ENCODE measurements at regions not wholly inside any gene's neighbourhood (a gene's known extent, or its start where the extent isn't known, plus 50 kb on each side); places are given as distances from the start of the nearest gene placed in this dataset.

DNA sequence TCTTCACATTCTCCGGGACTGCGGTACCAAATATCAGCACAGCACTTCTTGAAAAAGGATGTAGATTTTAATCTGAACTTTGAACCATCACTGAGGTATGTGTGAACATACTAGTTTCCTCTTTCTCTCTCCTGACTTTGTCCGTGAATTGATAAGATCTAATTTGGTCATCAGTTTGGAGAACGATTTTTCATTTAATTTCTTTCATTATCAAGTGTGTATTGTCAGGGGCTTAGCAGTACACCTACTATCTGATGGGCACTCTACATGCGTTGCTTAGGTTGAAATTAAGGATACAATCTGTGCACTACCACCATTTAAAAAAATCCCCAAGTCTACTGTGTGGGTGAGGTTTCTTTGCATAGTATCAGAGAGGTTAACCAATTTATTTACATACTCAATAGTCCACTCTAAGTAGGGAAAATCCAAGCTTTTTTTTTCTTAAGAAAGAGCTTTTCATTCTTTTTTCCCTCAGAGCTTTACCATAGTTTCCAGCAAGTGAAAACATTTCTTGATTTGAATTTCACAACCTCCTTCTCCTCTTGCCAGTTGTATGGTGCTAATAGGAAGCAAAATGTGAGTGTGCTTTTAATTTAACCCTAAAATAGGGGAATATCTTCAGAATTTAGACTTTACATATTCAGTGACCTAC lies 105.4 kb upstream of the ESR1 start:
- WGBS, 2 donors: 61 to 70% methylated on average over 5 of the region's 5 CpGs
- no peaks in the 10 kb centered on the region for H3K27me3 ChIP-seq
- no peaks in the 10 kb centered on the region for H3K36me3 ChIP-seq
- no peak for DNase-seq
- no peak overlapping the region for H3K4me3 ChIP-seq
- no peak for TF ChIP-seq POLR2A (IDR thresholded peaks at IDR 0.05)
- TF ChIP-seq, protein P1, sequence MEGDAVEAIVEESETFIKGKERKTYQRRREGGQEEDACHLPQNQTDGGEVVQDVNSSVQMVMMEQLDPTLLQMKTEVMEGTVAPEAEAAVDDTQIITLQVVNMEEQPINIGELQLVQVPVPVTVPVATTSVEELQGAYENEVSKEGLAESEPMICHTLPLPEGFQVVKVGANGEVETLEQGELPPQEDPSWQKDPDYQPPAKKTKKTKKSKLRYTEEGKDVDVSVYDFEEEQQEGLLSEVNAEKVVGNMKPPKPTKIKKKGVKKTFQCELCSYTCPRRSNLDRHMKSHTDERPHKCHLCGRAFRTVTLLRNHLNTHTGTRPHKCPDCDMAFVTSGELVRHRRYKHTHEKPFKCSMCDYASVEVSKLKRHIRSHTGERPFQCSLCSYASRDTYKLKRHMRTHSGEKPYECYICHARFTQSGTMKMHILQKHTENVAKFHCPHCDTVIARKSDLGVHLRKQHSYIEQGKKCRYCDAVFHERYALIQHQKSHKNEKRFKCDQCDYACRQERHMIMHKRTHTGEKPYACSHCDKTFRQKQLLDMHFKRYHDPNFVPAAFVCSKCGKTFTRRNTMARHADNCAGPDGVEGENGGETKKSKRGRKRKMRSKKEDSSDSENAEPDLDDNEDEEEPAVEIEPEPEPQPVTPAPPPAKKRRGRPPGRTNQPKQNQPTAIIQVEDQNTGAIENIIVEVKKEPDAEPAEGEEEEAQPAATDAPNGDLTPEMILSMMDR (IDR thresholded peaks at IDR 0.05): no peak
- H3K4me1 ChIP-seq: peaks cover 0 to 37% (median 0%) of the 10 kb centered on the region in 3 donors
- intact Hi-C loops (cut with DNase I): no loop called here
- no peaks in the 10 kb centered on the region for H3K9me3 ChIP-seq
- H3K27ac ChIP-seq: peak overlapping the region in 1 of 4 donors; percentile 58

DNA sequence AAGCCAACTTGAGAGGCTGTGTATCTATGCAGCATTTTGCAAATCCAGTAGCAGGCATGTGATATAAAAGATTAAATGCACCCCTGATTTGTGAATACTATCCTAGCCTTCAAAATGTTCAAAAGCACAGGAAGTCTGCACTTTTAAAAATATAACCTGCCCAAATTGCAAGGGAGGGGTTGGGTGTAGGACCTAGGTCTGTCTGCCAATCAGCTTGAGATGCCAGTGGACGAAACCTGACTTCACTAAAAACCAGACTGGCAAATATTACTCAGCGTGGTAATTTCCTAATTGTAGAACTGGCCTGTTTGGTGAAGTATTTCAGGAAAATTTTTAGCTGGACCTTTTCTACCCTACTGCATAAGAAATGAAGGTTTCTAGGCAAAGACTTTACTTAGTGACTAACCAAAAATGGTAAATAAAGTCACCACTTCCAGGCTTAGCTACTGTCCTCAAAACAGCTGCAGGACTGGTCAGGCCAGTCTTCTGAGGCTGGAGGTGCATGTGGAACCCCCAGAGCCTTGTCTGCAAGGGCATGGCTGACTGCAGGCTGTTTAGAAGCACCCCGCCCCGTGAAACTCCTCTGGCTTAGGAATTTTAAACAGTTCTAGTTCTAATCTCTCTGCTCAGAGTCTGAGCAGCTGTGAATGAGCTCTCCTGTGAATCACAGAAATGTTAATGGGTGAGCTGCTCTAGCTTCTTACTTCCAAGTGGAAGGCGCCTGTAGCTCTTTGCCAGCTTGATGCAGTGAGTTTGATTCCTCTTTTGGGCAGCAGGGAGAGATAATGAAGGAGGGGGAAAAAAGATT lies 104.4 kb upstream of the ESR1 start:
- no peak overlapping the region for H3K4me3 ChIP-seq
- no peak for DNase-seq
- no peak for TF ChIP-seq POLR2A (IDR thresholded peaks at IDR 0.05)
- TF ChIP-seq, protein P1 (IDR thresholded peaks at IDR 0.05): no peak
- intact Hi-C loops (cut with DNase I): no loop called here
- 37 to 42% methylated on average over 3 to 5 of the region's 5 CpGs for WGBS, 2 donors
- H3K36me3 ChIP-seq: no peaks in the 10 kb centered on the region
- H3K4me1 ChIP-seq: peaks cover 0 to 37% (median 0%) of the 10 kb centered on the region in 3 donors
- no peaks in the 10 kb centered on the region for H3K9me3 ChIP-seq
- H3K27ac ChIP-seq: peak overlapping the region; percentile 2 to 58 (median 10)
- H3K27me3 ChIP-seq: no peaks in the 10 kb centered on the region

DNA sequence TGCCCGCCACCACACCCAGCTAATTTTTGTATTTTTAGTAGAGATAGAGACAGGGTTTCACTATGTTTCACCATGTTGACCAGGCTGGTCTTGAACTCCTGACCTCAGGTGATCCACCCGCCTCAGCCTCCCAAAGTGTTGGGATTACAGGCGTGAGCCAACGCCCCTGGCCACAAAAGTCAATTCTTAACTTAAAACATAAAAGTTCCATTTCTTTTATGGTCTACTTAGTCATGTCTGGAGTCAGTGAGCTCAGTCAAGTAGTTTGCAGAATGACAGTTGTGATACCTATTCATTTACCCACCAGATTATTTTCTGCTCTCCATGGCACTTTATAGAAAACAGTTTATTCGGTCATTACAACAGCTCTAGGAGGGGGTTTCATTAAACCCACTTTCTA lies 103.1 kb upstream of the ESR1 start:
- Histone ChIP-seq H3K4me1 (peaks cover 0 to 37% (median 0%) of the 10 kb centered on the region in 3 donors), H3K27ac (peak overlapping the region in 1 of 4 donors; percentile 58), H3K9me3 (no peaks in the 10 kb centered on the region), H3K36me3 (no peaks in the 10 kb centered on the region), H3K4me3 (no peak overlapping the region), H3K27me3 (no peaks in the 10 kb centered on the region)
- intact Hi-C loops (cut with DNase I): no loop called here
- 76 to 96% methylated on average over 3 to 5 of the region's 5 CpGs for WGBS, 2 donors
- no peak for DNase-seq
- no peak for TF ChIP-seq POLR2A (IDR thresholded peaks at IDR 0.05)
- TF ChIP-seq, protein P1 (IDR thresholded peaks at IDR 0.05): no peak

DNA sequence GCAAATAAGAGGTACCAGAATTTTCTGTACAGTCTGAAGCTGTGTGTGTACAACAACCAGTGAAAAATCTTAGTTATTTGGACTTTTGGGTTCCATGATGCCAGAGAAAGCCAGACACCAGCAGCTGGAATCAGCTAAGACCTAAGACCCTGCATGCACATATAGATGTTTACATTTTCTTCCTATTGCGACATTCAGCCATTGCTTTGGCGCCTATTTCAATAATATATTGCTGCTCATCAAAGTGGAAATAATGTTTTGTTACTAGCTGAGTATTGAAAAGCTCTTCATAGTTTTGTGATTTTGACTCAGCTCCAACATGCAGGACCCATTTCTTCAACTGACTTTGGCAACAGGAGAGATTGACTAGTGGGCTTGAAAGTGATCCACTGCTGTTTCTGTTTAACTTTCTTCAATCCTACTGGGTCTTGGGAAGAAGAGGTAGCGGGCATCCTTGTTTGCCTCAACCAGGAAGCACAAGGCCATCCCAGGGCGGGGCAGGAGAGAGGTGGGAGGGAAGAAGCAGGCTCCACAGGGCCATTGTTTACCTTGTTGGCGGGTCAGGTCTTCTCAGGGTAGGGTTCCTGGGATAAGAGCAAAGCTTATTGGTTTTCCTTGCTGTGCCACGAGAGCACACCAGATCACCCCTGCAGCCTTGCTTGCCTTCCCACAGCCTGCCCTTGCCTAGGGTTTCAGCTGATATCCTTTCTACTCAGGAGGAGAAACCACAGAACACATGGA lies 101.3 kb upstream of the ESR1 start:
- DNase-seq: no peak
- H3K27ac ChIP-seq: no peak overlapping the region

More for the DNA sequence above, 101.3 kb upstream of the ESR1 start:
- Histone ChIP-seq H3K9me3 (no peaks in the 10 kb centered on the region), H3K36me3 (no peaks in the 10 kb centered on the region), H3K27me3 (no peaks in the 10 kb centered on the region), H3K4me3 (no peak overlapping the region), H3K4me1 (peaks cover 0 to 33% (median 0%) of the 10 kb centered on the region in 3 donors)
- intact Hi-C loops (cut with DNase I): no loop called here
- WGBS, 2 donors: 68 to 73% methylated on average over 5 to 6 of the region's 6 CpGs
- TF ChIP-seq, protein P1 (IDR thresholded peaks at IDR 0.05): no peak
- TF ChIP-seq POLR2A (IDR thresholded peaks at IDR 0.05): no peak
